Thyroid gland (tissue), 4 donors: ENCODE measurements at regions not wholly inside any gene's neighbourhood (a gene's known extent, or its start where the extent isn't known, plus 50 kb on each side); places are given as distances from the start of the nearest gene placed in this dataset.
A peak's percentile ranks its signal among the peaks of the same experiment; 100 is the strongest.

Experiments used
- DNase-seq, 2 donors: peaks; one replicate each; pipeline ENCODE4 v3.0.0-alpha.2; 2019
- H3K27ac ChIP-seq, 3 donors: fragments of 200-600 bp; sonication (generic); 1 replicate in 2 of 3; 2 replicates in 1 of 3; pipeline ENCODE4 v1.5.1; 2016 to 2019; ENCODE audit warnings: mild to moderate bottlenecking in 1 of 3, moderate library complexity in 1 of 3
- H3K27me3 ChIP-seq: fragments of 200-600 bp; sonication (generic); one replicate; pipeline ENCODE4 v1.5.1; 2019
- H3K36me3 ChIP-seq, 2 donors: fragments of 200-600 bp; sonication (generic); one replicate each; pipeline ENCODE4 v1.5.1; 2016 to 2019
- H3K4me1 ChIP-seq, 2 donors: fragments of 200-600 bp; sonication (generic); one replicate each; pipeline ENCODE4 v1.5.1; 2017 to 2019
- H3K4me3 ChIP-seq, 3 donors: fragments of 200-600 bp; sonication (generic); replicated peaks in 1 of 3; 1 replicate in 2 of 3; 2 replicates in 1 of 3; pipeline ENCODE4 v1.5.1; 2016; ENCODE audit warnings: mild to moderate bottlenecking in 1 of 3
- H3K9me3 ChIP-seq: fragments of 200-600 bp; sonication (generic); one replicate; pipeline ENCODE4 v1.5.1; 2017
- CTCF ChIP-seq, 6 experiments: fragments of 200-600 bp in 3 of 6; fragments of 450-650 bp in 3 of 6; sonication (generic) in 3 of 6; IDR thresholded peaks; one replicate each; pipeline ENCODE4 v1.5.1; 2016 to 2019; ENCODE audit warnings: antibody characterized with exemption in 6 of 6, mild to moderate bottlenecking in 2 of 6, inconsistent platforms in 1 of 6, moderate library complexity in 1 of 6
- POLR2A ChIP-seq, 2 donors: fragments of 450-650 bp; IDR thresholded peaks; one replicate each; pipeline ENCODE4 v1.6.1; 2017; ENCODE audit warnings: antibody characterized with exemption in 2 of 2, mild to moderate bottlenecking in 2 of 2, moderate library complexity in 1 of 2
- WGBS, 2 donors: methylation state at CpG; one replicate each; pipeline ENCODE4 v1.1.5; 2017; 5-methylcytosine and 5-hydroxymethylcytosine counted together
- intact Hi-C: fragments of 100-400 bp; cut with DNase I; formaldehyde crosslinking; loops from one replicate; pipeline ENCODE4 v1.15.1; 2023

- WGBS, 2 donors = 63 to 66% methylated on average over 4 of the region's 4 CpGs
- no peaks in the 10 kb centered on the region for H3K4me1 ChIP-seq
- intact Hi-C loops = no loop called here
- no peak for TF ChIP-seq CTCF (IDR thresholded peaks at IDR 0.05)
- no peak for TF ChIP-seq POLR2A (IDR thresholded peaks at IDR 0.05)
- H3K4me3 ChIP-seq = no peak overlapping the region
- no peak overlapping the region for H3K27ac ChIP-seq
- H3K27me3 ChIP-seq = no peaks in the 10 kb centered on the region
- no peaks in the 10 kb centered on the region for H3K9me3 ChIP-seq
- H3K36me3 ChIP-seq = no peaks in the 10 kb centered on the region
- no peak for DNase-seq
These were observed 95.6 kb downstream of the PALM2AKAP2 start for GRCh38 chr9:109875495-109876129.

DNA sequence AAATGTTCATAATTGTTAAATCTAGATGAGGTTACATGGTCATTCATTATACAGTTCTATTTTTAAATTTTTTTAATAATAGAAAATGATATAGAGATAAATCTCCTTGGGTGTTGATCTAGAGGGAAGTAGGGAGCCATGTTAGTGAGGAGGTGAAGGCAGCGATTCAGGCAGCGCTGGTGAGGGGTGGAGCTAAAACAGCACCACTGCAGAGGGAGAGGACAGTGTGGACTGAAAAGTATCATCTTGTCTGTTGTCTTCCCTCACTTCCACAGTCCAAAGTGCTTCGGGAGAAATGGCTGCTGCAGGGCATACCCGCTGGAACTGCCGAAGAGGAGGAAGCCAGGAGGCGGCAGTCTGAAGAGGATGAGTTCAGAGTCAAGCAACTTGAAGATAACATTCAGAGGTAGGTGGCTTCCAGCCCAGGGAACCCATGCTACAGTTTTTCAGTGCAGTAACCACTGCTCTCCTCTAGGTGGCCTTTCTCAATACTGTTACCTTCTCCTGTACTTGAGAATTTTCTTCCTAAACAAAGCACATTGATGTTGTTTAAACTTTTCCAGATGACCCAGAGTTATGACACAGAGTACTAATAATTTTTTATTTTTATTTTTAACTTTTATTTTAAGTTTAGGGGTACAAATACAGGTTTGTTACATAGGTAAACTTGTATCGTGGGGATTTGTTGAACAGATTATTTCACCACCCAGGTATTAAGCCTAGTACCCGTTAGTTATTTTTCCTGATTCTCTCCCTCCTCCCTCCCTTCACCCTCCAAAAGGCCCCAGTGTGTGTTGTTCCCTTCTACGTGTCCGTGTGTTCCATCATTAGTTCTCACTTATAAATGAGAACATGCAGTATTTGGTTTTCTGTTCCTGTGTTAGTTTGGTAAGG, 100.5 kb downstream of the PALM2AKAP2 start:
- H3K27me3 ChIP-seq = no peaks in the 10 kb centered on the region
- WGBS, 2 donors = 84 to 85% methylated on average over 10 of the region's 10 CpGs
- TF ChIP-seq POLR2A (IDR thresholded peaks at IDR 0.05) (no peak), CTCF (IDR thresholded peaks at IDR 0.05) (peak in 5 of 6 experiments; percentile 23 to 45 (median 26))
- no peaks in the 10 kb centered on the region for H3K9me3 ChIP-seq
- DNase-seq = no peak
- no peak overlapping the region for H3K27ac ChIP-seq
- H3K4me3 ChIP-seq = no peak overlapping the region
- no peaks in the 10 kb centered on the region for H3K36me3 ChIP-seq
- intact Hi-C loops = no loop called here
- H3K4me1 ChIP-seq = peaks cover 0 to under 1% of the 10 kb centered on the region in 2 donors

GRCh38 chr9:109883623-109884022, 103.6 kb downstream of the PALM2AKAP2 start:
- peaks cover 23 to 26% of the 10 kb centered on the region in 2 donors for H3K4me1 ChIP-seq
- no peaks in the 10 kb centered on the region for H3K27me3 ChIP-seq
- no peaks in the 10 kb centered on the region for H3K36me3 ChIP-seq
- WGBS, 2 donors = 96 to 100% methylated on average over 3 of the region's 3 CpGs
- H3K9me3 ChIP-seq = no peaks in the 10 kb centered on the region
- DNase-seq = no peak
- H3K4me3 ChIP-seq = no peak overlapping the region
- intact Hi-C loops = no loop called here
- H3K27ac ChIP-seq = no peak overlapping the region
- no peak for TF ChIP-seq CTCF (IDR thresholded peaks at IDR 0.05)
- no peak for TF ChIP-seq POLR2A (IDR thresholded peaks at IDR 0.05)

DNA sequence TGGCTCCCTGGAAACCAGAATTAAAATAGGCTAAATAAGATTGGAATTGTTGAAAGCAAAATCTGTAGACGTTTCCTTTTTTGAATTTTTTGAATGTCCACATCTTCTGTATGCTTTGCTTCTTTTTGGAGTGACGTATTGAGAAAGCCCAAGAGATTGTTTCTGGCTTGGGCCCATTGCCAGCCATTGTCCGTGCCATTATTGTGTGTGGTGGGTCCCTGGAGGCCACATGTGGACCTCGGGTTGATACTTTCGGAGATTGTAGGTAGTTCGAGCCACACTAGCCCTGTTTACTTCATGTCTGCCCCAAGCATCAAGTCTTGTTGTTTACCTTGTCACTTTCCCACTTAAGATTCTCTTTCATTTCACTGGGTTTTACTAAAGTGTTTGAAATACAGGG, 106.0 kb downstream of the PALM2AKAP2 start:
- 30 to 40% methylated on average over 6 of the region's 6 CpGs for WGBS, 2 donors
- peak overlapping the region in 2 of 3 donors; percentile 69 to 71 for H3K27ac ChIP-seq

More for the DNA sequence above, 106.0 kb downstream of the PALM2AKAP2 start:
- H3K4me1 ChIP-seq = peaks cover 26 to 31% of the 10 kb centered on the region in 2 donors
- intact Hi-C loops = no loop called here
- no peaks in the 10 kb centered on the region for H3K9me3 ChIP-seq
- no peak overlapping the region for H3K4me3 ChIP-seq
- TF ChIP-seq CTCF (IDR thresholded peaks at IDR 0.05) (no peak), POLR2A (IDR thresholded peaks at IDR 0.05) (no peak)
- H3K36me3 ChIP-seq = no peaks in the 10 kb centered on the region
- H3K27me3 ChIP-seq = no peaks in the 10 kb centered on the region
- DNase-seq = peak in 1 of 2 donors; percentile 42
